ENCODE measurements at regions not wholly inside any gene's neighbourhood (a gene's known extent, or its start where the extent isn't known, plus 50 kb on each side); places are given as distances from the start of the nearest gene placed in this dataset.

GRCh38 chr10:111593578-111593977 lies 516.7 kb downstream of the ADRA2A start:
- TF ChIP-seq ZNF157 (tag by site-specific recombination; IDR thresholded peaks at IDR 0.05), result no peak
- TF ChIP-seq HOXA7 (CRISPR knock-in tag; IDR thresholded peaks at IDR 0.05; ENCODE audit: borderline replicate concordance), result no peak
- no peak for TF ChIP-seq CTCF (tag by site-specific recombination; IDR thresholded peaks at IDR 0.05)
- TF ChIP-seq ZNF24 (tag by site-specific recombination; IDR thresholded peaks at IDR 0.05), result no peak
- TF ChIP-seq, protein P1, sequence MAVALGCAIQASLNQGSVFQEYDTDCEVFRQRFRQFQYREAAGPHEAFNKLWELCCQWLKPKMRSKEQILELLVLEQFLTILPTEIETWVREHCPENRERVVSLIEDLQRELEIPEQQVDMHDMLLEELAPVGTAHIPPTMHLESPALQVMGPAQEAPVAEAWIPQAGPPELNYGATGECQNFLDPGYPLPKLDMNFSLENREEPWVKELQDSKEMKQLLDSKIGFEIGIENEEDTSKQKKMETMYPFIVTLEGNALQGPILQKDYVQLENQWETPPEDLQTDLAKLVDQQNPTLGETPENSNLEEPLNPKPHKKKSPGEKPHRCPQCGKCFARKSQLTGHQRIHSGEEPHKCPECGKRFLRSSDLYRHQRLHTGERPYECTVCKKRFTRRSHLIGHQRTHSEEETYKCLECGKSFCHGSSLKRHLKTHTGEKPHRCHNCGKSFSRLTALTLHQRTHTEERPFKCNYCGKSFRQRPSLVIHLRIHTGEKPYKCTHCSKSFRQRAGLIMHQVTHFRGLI (tag by site-specific recombination; IDR thresholded peaks at IDR 0.05), result no peak
- no peak for TF ChIP-seq ZBTB7A (tag by site-specific recombination; IDR thresholded peaks at IDR 0.05; ENCODE audit: low read depth)
- TF ChIP-seq BCL11A (tag by site-specific recombination; IDR thresholded peaks at IDR 0.05; ENCODE audit: low read depth), result no peak
- no peak for TF ChIP-seq ZFP3 (tag by site-specific recombination; IDR thresholded peaks at IDR 0.05; ENCODE audit: low read depth)
- TF ChIP-seq ZNF114 (tag by site-specific recombination; IDR thresholded peaks at IDR 0.05), result no peak
- TF ChIP-seq KLF1 (tag by site-specific recombination; IDR thresholded peaks at IDR 0.05), result no peak
- no peak for TF ChIP-seq YY1 (tag by site-specific recombination; IDR thresholded peaks at IDR 0.05)

Measured in HEK293 (cell line).